NCI-H2171 (cell line): ENCODE measurements at regions not wholly inside any gene's neighbourhood (a gene's known extent, or its start where the extent isn't known, plus 50 kb on each side); places are given as distances from the start of the nearest gene placed in this dataset.

Experiments
- DNase-seq: peaks from one replicate; lab custom pipeline; 2025; lab: John Stamatoyannopoulos, UW

DNA sequence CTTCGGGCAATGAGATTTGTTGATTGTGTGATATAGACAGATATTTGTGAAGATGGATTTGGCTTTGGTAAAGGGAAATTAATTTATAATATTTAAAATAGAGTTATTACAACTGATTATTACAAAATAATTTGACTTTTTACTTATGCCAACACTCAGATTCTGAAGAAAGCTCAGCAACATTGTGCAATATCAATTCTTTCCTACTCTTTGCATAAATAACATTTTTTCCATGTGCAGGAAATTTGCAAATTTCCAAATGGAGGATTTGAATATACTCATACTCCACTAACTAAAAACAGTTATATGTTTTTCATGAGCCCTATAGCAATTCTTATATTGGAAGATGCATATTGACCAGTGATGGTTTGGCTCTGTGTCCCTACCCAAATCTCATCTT, 676.4 kb upstream of the ADAMTS5 start:
- no peak for DNase-seq

DNA sequence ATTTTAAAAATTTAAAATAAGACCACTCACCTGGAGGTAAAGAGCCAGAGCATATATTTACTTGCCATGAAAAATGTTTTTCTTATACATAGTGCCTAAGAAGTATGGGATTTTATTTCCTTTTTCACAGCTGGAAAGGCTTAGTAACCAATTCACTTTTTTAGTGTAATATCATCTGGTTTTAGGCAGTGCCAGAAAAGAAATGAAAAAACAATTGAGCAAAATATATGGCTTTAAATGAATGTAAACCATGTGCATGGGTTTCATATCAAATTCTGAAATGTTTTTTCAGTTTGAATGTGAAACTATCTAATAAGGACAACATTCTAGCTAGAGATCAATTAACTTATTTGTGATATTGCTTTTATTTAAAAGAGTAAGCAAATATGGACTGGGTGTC, 672.4 kb upstream of the ADAMTS5 start:
- no peak for DNase-seq

DNA sequence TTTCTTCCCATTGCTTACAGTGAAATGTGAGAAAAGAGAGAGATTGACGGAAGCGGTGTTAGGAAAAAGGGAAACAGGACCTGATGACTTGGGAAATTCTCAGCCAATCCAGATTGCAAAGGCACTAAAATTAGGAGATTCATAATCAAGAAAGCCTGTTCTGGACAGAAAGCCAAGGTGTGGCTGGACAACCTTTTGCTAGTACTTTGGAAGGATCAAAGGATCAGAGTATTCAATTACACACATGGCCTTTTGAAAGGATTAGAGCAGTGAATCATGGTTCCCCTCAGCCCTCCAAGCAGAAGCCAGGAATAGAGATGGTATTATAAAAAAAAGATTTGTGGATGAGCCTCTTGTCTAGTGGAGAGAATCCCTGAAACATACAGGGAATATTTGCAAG, 669.8 kb upstream of the ADAMTS5 start:
- no peak for DNase-seq

DNA sequence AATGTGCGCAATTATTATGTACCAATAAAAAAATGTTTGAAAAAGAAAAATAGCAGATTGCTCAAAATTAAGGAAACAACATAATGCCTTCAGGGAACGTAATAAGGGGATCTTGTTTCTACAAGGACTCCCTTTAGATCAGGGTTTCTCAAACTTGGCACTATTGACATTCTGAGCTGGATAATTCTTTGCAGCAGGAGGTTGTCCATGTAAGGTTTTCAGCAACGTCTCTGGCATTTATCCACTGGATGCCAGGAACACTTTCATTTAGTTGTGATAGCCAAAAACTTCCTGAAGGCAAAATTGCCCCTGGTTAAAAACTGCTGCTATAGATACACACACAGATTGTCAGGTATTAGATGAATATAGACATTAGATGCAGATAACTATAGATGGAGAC, 666.7 kb upstream of the ADAMTS5 start:
- DNase-seq = no peak

DNA sequence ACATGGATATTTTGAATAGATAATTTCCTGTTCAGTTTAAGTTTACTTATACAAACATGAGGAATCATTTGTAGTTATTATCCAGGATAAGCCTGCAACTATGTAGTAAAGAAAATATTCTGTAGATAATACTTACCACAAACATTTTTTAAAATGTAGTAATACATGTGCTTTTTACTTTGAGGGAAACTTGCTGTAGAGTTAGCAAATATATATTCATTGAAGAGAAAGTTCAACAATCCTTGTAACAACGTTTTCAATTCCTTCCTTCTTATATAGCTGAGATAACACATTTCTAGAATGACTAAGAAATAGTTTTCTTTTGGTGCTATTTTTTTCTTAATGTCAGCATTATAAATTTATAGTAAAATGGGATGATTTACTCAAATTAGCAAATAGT, 664.6 kb upstream of the ADAMTS5 start:
- DNase-seq = no peak

DNA sequence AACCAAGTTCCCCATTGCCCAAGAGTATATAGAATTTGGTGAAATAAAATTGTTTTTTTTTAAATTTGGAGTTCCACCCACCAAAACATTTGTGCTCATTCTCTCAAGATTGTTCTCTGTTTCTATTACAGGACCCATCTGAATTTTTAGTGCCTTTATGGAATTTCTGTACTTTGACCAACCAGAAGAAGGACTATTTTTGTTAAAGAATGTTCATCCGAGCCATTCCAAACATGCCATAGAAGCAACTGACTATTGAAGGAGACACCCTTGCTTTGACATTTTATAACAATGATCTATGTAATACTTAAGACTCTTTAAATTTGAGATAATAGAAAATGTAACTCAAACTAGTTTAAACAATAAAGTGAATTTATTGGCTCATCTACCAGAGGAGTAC, 655.7 kb upstream of the ADAMTS5 start:
- no peak for DNase-seq

DNA sequence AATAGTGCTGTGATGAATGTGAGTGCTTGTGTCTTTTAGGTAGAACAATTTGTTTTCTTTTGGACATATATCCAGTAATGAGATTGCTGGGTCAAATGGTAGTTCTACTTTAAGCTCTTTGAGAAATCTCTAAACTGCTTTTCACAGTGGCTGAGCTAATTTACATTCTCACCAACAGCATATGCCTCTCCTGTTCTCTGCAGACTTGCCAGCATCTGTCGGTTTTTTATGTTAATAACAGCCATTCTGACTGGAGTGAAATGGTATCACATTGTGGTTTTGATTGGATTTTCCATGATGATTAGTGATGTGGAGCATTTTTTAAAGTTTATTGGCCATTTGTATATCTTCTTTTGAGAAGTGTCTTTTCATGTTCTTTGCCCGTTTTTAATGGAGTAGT, 647.3 kb upstream of the ADAMTS5 start:
- DNase-seq = peak; percentile 3

DNA sequence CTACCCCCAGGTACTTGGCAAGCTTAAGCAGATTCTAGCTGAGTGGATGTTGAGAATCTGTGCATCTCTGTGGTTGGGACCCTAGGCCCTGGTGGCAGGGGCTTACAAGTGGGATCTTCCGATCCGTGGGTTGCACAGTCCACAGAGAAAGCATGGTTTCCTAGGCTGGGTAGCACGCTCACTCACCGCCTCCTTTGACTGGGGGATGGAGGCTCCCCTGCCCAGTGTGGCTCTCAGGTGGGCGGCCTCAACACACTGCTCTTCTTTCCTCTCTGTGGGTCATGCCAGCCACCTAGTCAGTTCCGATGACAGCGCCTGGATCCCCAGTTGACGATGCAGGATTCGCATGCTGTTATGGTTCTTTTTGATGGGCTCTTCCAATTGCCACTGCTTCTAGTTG, 639.5 kb upstream of the ADAMTS5 start:
- no peak for DNase-seq

DNA sequence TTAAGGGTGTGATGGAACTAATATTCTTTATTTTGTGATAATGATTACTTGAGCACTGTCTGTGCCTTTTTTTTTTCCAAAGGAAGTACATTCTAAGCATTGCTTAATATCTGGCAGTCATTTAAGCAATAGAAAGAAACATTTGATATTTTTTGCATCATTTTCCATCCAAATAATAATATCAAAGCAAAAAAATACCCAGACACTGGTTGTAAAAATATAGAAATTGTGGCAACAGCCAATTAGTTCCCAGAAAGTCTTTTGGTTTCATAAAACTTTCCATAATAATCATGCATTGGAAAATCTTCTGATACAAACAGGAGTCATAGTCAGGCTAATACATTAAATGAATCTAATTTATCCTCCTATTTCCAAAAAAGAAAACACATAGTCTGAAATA, 629.3 kb upstream of the ADAMTS5 start:
- DNase-seq = no peak

DNA sequence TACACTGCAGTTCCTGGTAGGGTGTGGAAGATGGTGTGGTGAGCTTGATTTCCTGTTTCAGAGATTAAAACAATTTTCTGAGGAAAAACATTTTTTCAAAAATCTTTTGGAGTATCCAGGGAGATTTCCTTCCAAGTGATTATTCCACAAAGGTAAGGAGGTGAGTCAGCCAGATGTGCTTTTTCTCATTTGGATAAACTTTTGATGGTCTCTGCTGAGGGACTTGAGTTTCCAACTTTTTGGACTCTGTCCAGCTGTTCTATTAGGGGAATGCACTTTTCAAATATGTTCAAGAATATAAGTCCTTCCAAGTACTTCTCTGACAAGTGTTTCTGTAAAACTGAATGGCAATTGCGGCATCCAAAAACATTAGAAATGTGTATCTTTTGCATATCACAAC, 628.8 kb upstream of the ADAMTS5 start:
- DNase-seq = no peak

DNA sequence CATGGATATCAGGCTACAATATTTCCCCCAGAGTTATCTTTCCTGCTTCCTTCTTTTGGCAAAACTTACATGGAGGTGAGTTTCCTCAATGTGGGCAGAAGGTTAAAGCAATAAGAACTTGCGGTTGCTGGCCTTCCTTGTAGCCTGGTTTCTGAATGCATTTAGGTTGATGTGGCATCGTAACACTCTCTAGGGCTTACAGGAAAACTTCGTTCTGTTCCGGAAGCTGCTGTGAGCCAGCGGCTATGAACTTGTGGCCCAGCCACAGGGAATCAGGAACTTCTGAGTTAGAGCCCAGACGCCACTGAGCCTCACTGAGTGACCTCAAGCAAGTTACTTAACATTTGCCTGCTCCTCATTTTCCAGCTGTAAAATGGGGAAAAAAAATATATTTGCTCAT, 623.4 kb upstream of the ADAMTS5 start:
- DNase-seq = no peak

DNA sequence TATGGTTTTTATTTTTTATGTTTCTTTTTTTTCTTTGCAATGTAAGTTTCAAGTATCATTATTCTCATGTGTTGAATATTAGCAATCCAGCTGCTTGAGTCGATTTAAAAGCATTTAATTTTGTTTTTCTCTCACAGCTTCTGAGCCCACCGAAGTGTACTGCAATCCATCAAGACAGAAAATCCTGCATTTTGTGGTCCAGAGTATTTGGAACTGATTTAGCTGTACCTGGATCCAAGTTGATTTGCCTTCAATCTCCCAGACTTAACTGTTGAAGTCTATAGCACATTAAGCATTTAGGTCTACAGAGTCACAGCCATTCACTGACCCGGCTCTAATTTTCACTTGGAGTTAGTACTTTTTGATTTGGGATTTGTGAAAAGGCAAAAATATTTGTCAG, 622.9 kb upstream of the ADAMTS5 start:
- DNase-seq = no peak

DNA sequence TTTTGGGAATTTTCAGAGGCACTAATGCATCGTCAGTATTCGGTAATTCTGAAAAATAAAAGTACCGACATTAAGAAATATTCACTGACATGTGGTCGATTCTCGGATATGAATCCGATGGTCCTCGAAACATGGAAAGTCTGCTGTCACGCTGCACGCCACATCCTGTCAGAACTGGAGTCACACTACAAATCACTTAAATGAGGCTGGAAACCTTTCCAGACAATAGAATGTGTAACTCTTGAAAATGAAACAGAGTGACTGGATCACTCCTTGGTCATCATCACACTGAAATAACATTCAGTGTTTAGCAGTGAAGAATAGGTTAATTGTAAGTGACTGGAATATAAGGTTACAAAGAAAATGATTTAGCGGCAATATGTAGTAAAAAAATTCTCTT, 620.1 kb upstream of the ADAMTS5 start:
- DNase-seq = no peak

DNA sequence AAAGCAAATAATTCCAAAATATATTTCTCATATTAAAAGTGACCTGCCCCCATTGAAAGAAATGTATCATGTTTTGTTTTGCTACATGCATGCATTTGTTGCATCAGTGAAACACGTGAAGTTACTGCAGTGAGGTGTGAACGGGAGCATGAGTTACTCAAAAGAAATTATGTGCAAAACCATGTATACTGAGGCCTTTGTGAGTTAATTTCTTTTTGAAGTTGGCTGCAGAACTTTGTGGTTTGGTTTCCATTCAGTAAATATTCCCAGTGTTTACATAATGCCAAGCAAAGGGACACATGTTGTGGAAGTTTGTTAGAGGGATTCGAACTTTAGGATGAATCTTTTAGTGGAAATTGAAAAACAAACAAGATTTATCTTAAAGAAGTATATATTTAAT, 619.4 kb upstream of the ADAMTS5 start:
- DNase-seq = no peak

DNA sequence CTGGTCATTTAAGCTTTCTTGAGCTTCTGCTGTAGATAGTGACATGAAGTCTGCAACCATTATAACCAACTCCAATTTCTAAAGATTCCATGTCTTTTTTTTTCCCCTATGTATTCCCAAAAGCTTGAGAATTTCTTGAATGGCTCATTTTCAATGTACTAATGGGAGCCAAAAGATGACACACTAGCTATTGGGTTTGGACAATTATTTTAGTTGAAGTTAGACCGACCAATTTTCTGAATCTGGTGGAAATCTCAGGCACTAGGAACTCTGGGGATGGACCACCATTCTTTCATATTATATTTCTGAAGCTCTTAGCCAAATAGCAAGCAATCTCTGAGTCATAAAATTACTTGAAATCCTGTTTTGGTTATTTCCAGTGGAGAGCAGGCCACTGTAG, 617.4 kb upstream of the ADAMTS5 start:
- DNase-seq = no peak

DNA sequence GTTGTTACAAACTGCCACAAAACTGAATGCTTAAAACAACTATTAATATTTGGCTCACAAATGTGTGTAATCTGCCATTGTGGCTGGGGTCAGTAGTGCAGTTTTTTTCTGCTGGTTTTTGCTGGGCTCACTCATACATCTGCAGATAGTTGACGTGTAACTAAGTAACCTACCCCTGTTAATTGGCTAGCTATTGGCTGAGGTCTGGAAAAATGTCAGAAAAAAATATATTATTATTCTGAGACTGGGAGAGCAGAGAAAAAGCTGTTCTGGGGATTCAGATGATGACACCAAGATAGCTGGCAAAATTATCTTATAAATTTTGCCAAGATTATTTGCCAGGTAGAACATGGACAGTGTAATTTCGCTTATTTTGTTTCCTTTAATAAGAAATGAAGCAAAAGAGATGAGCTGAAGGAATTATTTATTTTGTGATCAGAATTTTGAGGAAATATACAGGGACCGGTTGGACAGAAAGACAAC, 616.1 kb upstream of the ADAMTS5 start:
- DNase-seq = no peak

DNA sequence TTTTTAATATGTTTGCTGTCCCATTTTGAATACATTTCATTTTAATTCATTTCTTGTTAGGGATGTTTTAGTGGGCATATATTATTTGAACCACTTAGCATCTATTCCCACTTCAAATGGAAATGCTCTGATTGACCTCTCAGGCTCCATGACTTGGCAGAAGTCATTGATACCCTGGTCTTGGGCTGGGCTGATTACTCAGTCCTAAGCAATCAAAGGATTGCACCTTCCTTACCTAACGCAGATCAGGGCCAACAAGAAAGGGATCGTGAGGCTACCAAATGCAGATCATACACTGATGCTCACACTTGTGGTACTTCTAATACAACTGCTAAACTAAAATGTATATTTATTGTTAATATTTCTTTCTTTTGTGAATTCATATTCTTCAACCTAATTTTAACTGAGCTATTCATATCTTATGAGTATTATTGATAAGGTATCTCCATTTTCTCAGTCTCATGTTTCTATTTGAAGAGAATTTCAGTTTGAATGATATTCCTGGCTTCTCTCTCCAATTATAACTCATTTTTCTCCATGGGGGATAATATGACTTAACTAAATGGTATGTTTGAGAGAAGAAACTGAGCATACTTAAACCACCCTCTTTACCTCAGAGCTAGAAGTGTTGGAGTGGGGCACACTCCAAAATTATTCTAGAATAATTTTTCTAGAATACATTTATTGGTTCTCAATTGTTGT, 615.5 kb upstream of the ADAMTS5 start:
- DNase-seq = no peak

DNA sequence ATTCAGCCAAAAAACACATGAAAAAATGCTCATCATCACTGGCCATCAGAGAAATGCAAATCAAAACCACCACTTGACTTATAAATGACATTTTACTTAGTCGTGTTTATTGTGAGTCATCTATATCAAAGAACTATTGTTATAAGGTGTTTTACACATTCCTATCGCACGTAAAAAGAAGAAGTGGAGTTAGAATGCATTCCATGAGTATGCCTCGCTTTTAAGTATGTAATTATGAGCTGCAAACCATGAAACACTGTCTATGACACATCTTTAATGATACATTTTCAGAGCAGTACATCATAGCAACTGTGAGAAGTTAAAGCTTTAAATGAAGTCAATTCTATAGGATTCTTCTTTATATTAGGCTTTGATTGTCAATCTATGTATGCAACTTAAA, 614.3 kb upstream of the ADAMTS5 start:
- no peak for DNase-seq

DNA sequence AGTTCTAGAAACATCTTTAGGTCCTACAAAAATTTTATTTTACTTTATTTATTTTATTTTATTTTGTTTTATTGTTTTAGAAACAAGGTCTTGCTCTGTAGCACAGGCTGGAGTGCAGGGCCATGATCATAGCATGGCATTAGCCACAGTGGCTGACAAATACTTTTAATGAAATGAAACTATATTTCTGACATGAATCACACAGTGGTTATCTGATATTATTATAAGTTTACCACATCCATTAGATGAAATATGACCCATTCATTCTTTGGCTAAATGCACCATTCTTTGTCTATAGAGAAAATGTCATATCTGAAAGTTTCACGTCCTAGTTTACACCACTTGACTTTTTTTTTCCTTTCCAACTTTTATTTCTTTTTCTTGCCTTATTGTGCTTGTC, 613.4 kb upstream of the ADAMTS5 start:
- no peak for DNase-seq

DNA sequence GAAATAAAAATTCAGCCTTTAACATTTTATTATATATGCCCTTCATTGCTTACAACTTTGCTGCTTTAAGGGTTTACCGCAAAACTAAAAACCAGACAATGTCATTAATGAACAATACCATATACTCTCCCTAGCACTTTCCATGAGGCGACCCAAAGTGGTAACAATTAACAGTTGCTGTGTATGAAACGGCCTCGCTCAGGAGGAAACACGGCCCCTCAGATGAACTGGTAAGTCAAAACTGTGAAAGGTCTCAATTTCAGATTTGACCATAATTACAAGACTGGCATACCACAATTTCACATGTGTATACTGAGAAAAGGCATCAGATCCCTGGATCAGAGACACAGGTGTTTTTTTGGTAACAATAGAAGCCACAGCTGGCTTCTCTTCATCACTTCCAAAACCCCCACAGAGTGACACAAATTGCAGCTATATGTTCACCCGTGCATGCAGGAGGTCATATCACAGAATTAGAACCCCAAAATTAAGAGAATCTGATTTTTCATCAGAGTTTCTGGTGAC, 611.9 kb upstream of the ADAMTS5 start:
- DNase-seq = no peak

DNA sequence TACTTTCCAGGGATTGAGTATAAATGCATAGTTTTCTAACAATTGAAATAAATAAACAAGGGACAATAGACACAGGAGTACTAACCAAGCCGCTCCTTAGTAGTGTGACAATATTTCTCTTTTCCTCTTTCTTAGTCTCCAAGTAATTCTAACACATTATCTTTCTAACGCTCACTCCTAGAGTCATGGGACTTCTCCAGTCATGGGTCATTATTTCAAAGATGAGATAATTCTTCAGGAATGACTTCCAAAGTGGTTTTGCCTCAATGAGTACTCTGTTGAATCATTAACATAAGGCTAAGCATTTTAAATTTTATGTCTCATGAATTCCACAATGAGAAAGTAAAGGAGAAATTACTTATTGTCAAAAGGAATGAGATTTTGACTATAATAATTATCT, 605.8 kb upstream of the ADAMTS5 start:
- DNase-seq = no peak

DNA sequence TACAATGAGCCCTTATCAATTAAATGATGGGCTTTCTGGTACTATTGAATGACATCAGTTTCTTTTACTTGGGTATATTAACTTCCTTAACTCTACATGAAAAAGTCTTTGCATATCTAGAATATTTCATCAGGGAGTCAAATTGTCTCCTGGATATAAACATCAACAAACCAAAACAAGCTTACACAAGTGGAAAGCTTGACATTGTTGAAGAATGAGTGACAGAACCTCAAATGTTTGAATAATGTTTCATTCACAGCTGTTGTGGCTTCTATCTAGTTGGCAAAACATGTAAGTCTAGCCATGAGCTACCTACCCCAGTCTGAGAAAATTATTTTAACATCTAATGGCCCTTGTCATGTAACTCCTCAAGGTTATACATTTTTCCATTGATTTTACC, 604.8 kb upstream of the ADAMTS5 start:
- DNase-seq = no peak

DNA sequence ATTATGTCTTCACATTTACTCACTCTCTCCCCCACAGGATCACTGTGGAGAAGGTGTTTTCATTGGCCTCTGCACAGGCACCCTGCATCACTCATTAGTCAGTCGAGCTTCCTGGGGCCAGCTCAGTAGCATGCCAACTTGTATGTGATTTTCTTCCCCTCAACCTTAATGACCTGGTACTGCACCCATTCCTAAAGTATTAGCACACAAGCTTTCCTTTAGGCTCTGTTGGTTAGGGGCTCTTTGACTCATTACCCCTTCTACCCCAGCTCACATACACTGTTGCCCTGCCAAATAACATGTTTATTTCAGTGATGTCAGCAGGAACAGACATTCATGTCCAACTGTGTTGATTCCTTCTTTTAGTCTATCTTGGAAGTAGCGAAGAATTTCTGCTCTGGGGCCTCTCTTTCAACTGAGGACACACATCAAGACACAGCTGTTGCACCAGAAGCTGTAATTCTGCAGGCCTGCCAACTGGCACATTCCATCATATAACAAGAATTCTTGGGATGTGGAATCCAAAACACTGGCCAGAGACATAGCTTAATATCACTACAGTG, 603.5 kb upstream of the ADAMTS5 start:
- DNase-seq = no peak

DNA sequence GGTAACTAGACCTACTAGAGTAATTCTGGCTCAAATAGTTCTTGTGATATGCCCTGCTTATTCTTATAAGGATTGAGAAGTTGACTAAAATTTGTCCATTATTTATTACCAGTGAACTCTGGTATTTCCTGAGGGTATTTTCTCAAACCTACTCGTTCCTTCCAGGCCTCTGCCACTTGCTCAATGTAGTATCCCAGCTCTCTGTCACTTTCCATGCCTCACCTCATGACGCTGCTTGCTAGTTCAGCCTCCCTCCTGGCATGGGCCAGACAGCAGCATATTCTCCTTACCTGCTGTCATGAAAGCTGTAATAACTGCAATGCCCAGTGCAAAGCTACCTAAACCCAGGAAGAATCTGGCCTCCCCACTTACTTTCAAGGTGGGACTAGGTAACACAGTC, 602.9 kb upstream of the ADAMTS5 start:
- no peak for DNase-seq
